ENCODE measurements at regions not wholly inside any gene's neighbourhood (a gene's known extent, or its start where the extent isn't known, plus 50 kb on each side); places are given as distances from the start of the nearest gene placed in this dataset.

DNA sequence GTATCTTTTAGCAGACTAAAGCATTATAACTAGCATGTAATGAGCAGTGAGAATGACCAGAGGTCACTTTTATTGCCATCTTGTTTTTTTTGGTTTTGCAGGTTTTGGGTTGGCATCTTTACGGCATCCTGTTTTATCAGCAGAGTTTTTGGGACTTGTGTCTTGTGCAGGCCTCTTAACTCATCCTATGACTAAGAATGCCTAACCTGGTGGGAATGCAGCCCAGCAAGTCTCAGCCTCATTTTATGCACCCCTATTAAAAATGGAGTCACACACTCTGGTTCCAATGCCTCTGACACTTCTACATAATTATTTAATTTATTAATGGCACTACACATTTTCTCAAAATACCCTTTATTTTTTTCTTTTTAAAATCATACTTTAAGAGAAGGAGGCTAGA, 726.5 kb upstream of the RIOK2 start:
- H3K23me2 ChIP-seq (ENCODE audit: low read depth, low read length) = no peaks in the 10 kb centered on the region
- TF ChIP-seq BCL11A (IDR thresholded peaks at IDR 0.05; ENCODE audit: low read depth in 2 of 2, low read length in 2 of 2) = no peak
- no peak for TF ChIP-seq RNF2 (IDR thresholded peaks at IDR 0.05; ENCODE audit: borderline replicate concordance, low read depth, low read length, missing control alignments, poor library complexity, severe bottlenecking)

More for the DNA sequence above, 726.5 kb upstream of the RIOK2 start:
- H4K5ac ChIP-seq (ENCODE audit: insufficient read length, low read depth, low read length) = no peak overlapping the region
- POLR2A ChIA-PET (ENCODE audit: partially characterized antibody) = no interaction called here
- no peak overlapping the region for H2BK20ac ChIP-seq (ENCODE audit: low read length)
- no peak overlapping the region for H3K9ac ChIP-seq (replicated peaks in 1 of 4; ENCODE audit: extremely low read depth in 1 of 4, low read depth in 3 of 4, low read length in 3 of 4)
- H2BK12ac ChIP-seq (ENCODE audit: low read depth, low read length) = no peak overlapping the region
- H3K56ac ChIP-seq (replicated peaks; ENCODE audit: insufficient read length, low read depth, low read length) = no peak overlapping the region
- H2BK120ac ChIP-seq (replicated peaks; ENCODE audit: low read depth, low read length) = no peak overlapping the region
- H3K4me2 ChIP-seq (ENCODE audit: insufficient read depth in 1 of 2, low read depth in 2 of 2, low read length in 2 of 2) = no peak overlapping the region
- H3K4me3 ChIP-seq (ENCODE audit: extremely low read depth in 1 of 4, insufficient read depth in 2 of 4, low read depth in 3 of 4, low read length in 4 of 4) = no peak overlapping the region
- no peak for FAIRE-seq
- WGBS, 2 experiments (ENCODE audit: extremely low coverage in 1 of 2, insufficient coverage in 1 of 2, insufficient read length in 1 of 2, insufficient replicate concordance in 2 of 2, low coverage in 1 of 2, low lambda C conversion rate in 2 of 2, missing lambda C conversion rate in 1 of 2) = 85% methylated on average over 1 of the region's 1 CpG; no CpG with 5 or more reads in 1 of the 2 experiments
- H3K18ac ChIP-seq (ENCODE audit: extremely low read depth, low read length) = no peak overlapping the region
- H2AK5ac ChIP-seq (ENCODE audit: low read depth, low read length) = no peak overlapping the region
- H3K27ac ChIP-seq (ENCODE audit: low read depth, low read length) = no peak overlapping the region
- DNase-seq (ENCODE audit: low read depth in 1 of 2, low spot score in 2 of 2) = no peak
- H3K27me3 ChIP-seq (replicated peaks in 1 of 4; ENCODE audit: control insufficient read depth in 3 of 4, extremely low read depth in 1 of 4, insufficient read depth in 3 of 4, low read length in 3 of 4) = no peaks in the 10 kb centered on the region
- H3K79me1 ChIP-seq (ENCODE audit: low read depth, low read length) = no peaks in the 10 kb centered on the region
- no peak overlapping the region for H2BK15ac ChIP-seq (ENCODE audit: low read length)
- no peak overlapping the region for H3K14ac ChIP-seq (ENCODE audit: insufficient read length)
- no peaks in the 10 kb centered on the region for H4K20me1 ChIP-seq (replicated peaks in 1 of 2; ENCODE audit: control insufficient read depth in 1 of 2, insufficient read depth in 2 of 2, low read length in 2 of 2)
- H3K4ac ChIP-seq (replicated peaks; ENCODE audit: insufficient read length, low read depth, low read length) = no peak overlapping the region
- peaks cover 0 to 4% (median 2%) of the 10 kb centered on the region in 4 experiments; a peak in 3 of 7 replicates for H3K4me1 ChIP-seq (replicated peaks in 1 of 4; ENCODE audit: control insufficient read depth in 3 of 4, insufficient read depth in 4 of 4, low read length in 3 of 4)
- CTCF ChIA-PET (ENCODE audit: partially characterized antibody) = no interaction called here
- no peaks in the 10 kb centered on the region for H3K79me2 ChIP-seq (ENCODE audit: control insufficient read depth in 1 of 2, insufficient read depth in 2 of 2, low read length in 2 of 2)
- H2BK5ac ChIP-seq (ENCODE audit: low read depth, low read length) = no peak overlapping the region
- H3K9me3 ChIP-seq (ENCODE audit: insufficient read depth in 2 of 2, low read depth in 1 of 2, low read length in 1 of 2) = peaks cover under 1 to 12% of the 10 kb centered on the region in 2 experiments; a peak in 3 of 4 replicates
- no peaks in the 10 kb centered on the region; a peak in 1 of 8 replicates for H3K36me3 ChIP-seq (ENCODE audit: control insufficient read depth in 2 of 4, insufficient read depth in 4 of 4, low read length in 3 of 4)
- no peak overlapping the region for H2AFZ ChIP-seq (ENCODE audit: low read length)
- H4K91ac ChIP-seq (replicated peaks; ENCODE audit: insufficient read length, low read length) = no peak overlapping the region
- no peak overlapping the region for H4K8ac ChIP-seq (ENCODE audit: extremely low read depth, insufficient read depth, low read length)
- H3K23ac ChIP-seq (ENCODE audit: insufficient read length) = no peak overlapping the region

Measured in H1 (cell line).